K562 (cell line): ENCODE measurements at regions not wholly inside any gene's neighbourhood (a gene's known extent, or its start where the extent isn't known, plus 50 kb on each side); places are given as distances from the start of the nearest gene placed in this dataset.

Source experiments
- ATAC-seq: fragments of 200-7000 bp; cut with Tn5 transposase; 3 replicates; pipeline ENCODE4 v1.9.1; 2020; ENCODE audit warnings: moderate library complexity
- BruUV-seq: library from RNA; stranded (reverse); fragments of 400-500 nt; replicated peaks from 2 replicates; lab custom pipeline; 2021; lab: Mats Ljungman, UMichigan
- CTCF ChIA-PET: fragments of 300-600 bp; formaldehyde crosslinking; extraction: SDS; loops from one replicate; lab custom pipeline; 2021; ENCODE audit warnings: low intra/inter-chr PET ratio; lab: Yijun Ruan, JAX
- POLR2A ChIA-PET: fragments of 300-600, 350-650 bp; sonication (Branson Sonifier 250); formaldehyde crosslinking; extraction: SDS; loops from one replicate; lab custom pipeline; 2021; ENCODE audit warnings: antibody characterized with exemption, inconsistent platforms; lab: Yijun Ruan, JAX
- DNase-seq, 4 experiments: peaks; one replicate each; pipeline versions ENCODE4 v3.0.0 to v3.0.0-alpha.2; 2011 to 2018; ENCODE audit warnings: low spot score in 3 of 4, mixed read lengths in 3 of 4; ENCODE audit errors: extremely low read depth in 1 of 4
- FAIRE-seq: peaks from 2 replicates; lab custom pipeline; 2011; peaks lifted over from hg19 to GRCh38; lab: Jason Lieb, UNC
- H2AFZ ChIP-seq: 2 replicates; pipeline ENCODE4 v1.6.0; 2011; ENCODE audit warnings: low read depth, low read length, control low read depth, inconsistent platforms
- H3K27ac ChIP-seq: fragments of 200-600 bp; 3 replicates; pipeline ENCODE4 v1.8.0; 2011; ENCODE audit warnings: low read depth, mild to moderate bottlenecking, control low read depth, inconsistent platforms, low read length, moderate library complexity, mixed read lengths; ENCODE audit errors: extremely low read depth
- H3K27me3 ChIP-seq, 2 experiments: fragments of 300-600 bp in 1 of 2; 2 replicates in 1 of 2; 3 replicates in 1 of 2; pipeline versions ENCODE4 v1.6.0 to v1.8.0; 2011; ENCODE audit warnings: inconsistent platforms in 2 of 2, low read length in 2 of 2, mild to moderate bottlenecking in 1 of 2, mixed read lengths in 1 of 2, moderate library complexity in 1 of 2; ENCODE audit not compliant: control insufficient read depth in 2 of 2, insufficient read depth in 2 of 2
- H3K36me3 ChIP-seq: fragments of 300-600 bp; 3 replicates; pipeline ENCODE4 v1.8.0; 2011; ENCODE audit warnings: mild to moderate bottlenecking, low read length, inconsistent platforms; ENCODE audit not compliant: control insufficient read depth, insufficient read depth
- H3K4me1 ChIP-seq, 2 experiments: fragments of 200-600 bp in 1 of 2; replicated peaks in 1 of 2; 2 replicates in 1 of 2; 3 replicates in 1 of 2; pipeline versions ENCODE4 v1.5.1 to v1.8.0; 2011; ENCODE audit warnings: inconsistent platforms in 2 of 2, low read length in 2 of 2, mild to moderate bottlenecking in 1 of 2, mixed read lengths in 1 of 2, moderate library complexity in 1 of 2; ENCODE audit not compliant: control insufficient read depth in 2 of 2, insufficient read depth in 2 of 2
- H3K4me2 ChIP-seq: 2 replicates; pipeline ENCODE4 v1.6.1; 2011; ENCODE audit warnings: low read length, control low read depth, inconsistent platforms, mixed read lengths; ENCODE audit not compliant: insufficient read depth
- H3K4me3 ChIP-seq: fragments of 200-600 bp; sonication (generic), shearing (Covaris generic); 2 replicates; pipeline ENCODE4 v1.5.1; 2016; ENCODE audit warnings: control low read depth, inconsistent platforms
- H3K79me2 ChIP-seq: fragments of 200-600 bp; 3 replicates; pipeline ENCODE4 v1.8.0; 2011; ENCODE audit warnings: low read length, inconsistent platforms; ENCODE audit not compliant: control insufficient read depth, insufficient read depth
- H3K9ac ChIP-seq, 2 experiments: 2 replicates each; pipeline versions ENCODE4 v1.6.0 to v1.6.1; 2011; ENCODE audit warnings: low read depth in 2 of 2, low read length in 2 of 2, control low read depth in 1 of 2, inconsistent platforms in 1 of 2, mild to moderate bottlenecking in 1 of 2, mixed read lengths in 1 of 2; ENCODE audit not compliant: insufficient read depth in 1 of 2
- H3K9me1 ChIP-seq: one replicate; pipeline ENCODE4 v1.6.0; 2011; ENCODE audit warnings: inconsistent platforms, mild to moderate bottlenecking, low read length, moderate library complexity; ENCODE audit not compliant: control insufficient read depth, insufficient read depth
- H3K9me3 ChIP-seq: replicated peaks from 2 replicates; pipeline ENCODE4 v1.5.1; 2011; ENCODE audit warnings: low read depth, low read length, inconsistent platforms; ENCODE audit not compliant: control insufficient read depth, insufficient read depth
- H4K20me1 ChIP-seq: replicated peaks from 2 replicates; pipeline ENCODE4 v1.6.1; 2011; ENCODE audit warnings: low read length, inconsistent platforms, mixed read lengths; ENCODE audit not compliant: control insufficient read depth, insufficient read depth
- ATF1 ChIP-seq, 2 experiments: fragments of 450-650 bp in 1 of 2; IDR thresholded peaks; 2 replicates each; pipeline ENCODE4 v1.6.1; 2016; ENCODE audit warnings: missing compliant biosample characterization in 1 of 2, missing genetic modification characterization in 1 of 2
- CTCFL ChIP-seq: IDR thresholded peaks from 2 replicates; pipeline ENCODE4 v1.6.1; 2011; ENCODE audit warnings: borderline replicate concordance, low read depth, mild to moderate bottlenecking, moderate library complexity, low read length; ENCODE audit not compliant: insufficient read depth, poor library complexity, severe bottlenecking
- DDX20 ChIP-seq: fragments of 450-650 bp; IDR thresholded peaks from 2 replicates; pipeline ENCODE4 v1.6.1; 2016; ENCODE audit warnings: missing genetic modification characterization, low read depth, mild to moderate bottlenecking, missing compliant biosample characterization, moderate library complexity
- ETS1 ChIP-seq: conservative IDR thresholded peaks from 2 replicates; pipeline ENCODE4 v1.6.1; 2011; ENCODE audit warnings: low read depth, mild to moderate bottlenecking, low read length; ENCODE audit not compliant: control insufficient read depth
- JUN ChIP-seq, 2 experiments: sonication (generic) in 1 of 2; formaldehyde crosslinking in 1 of 2; IDR thresholded peaks; 2 replicates each; pipeline versions ENCODE4 v1.6.1 to v1.8.0; 2012 to 2022; ENCODE audit warnings: borderline replicate concordance in 2 of 2, mild to moderate bottlenecking in 2 of 2, improper control_type of control experiment in 1 of 2, low read depth in 1 of 2, low read length in 1 of 2, missing genetic modification reagents in 1 of 2
- KDM1A ChIP-seq, 2 experiments: fragments of 450-650 bp; IDR thresholded peaks; 2 replicates each; pipeline ENCODE4 v1.6.1; 2016; ENCODE audit warnings: mild to moderate bottlenecking in 2 of 2
- MAFG ChIP-seq: fragments of 450-650 bp; conservative IDR thresholded peaks from 2 replicates; pipeline ENCODE4 v1.6.1; 2016; ENCODE audit warnings: missing genetic modification characterization, missing compliant biosample characterization
- MLLT1 ChIP-seq, 2 experiments: fragments of 450-650 bp; IDR thresholded peaks; 2 replicates each; pipeline ENCODE4 v1.6.1; 2016
- NFIC ChIP-seq: fragments of 450-650 bp; IDR thresholded peaks from 2 replicates; pipeline ENCODE4 v1.6.1; 2017; ENCODE audit warnings: mild to moderate bottlenecking, inconsistent platforms
- ZC3H4 ChIP-seq: sonication (generic); formaldehyde crosslinking; IDR thresholded peaks from 2 replicates; pipeline ENCODE4 v1.9.0; 2021; ENCODE audit warnings: missing genetic modification reagents, borderline replicate concordance
- ZFP36 ChIP-seq: fragments of 150-350 bp; IDR thresholded peaks from 2 replicates; pipeline ENCODE4 v1.6.1; 2018; ENCODE audit warnings: low read length, low read depth; ENCODE audit not compliant: partially characterized antibody
- ZNF12 ChIP-seq: sonication (generic); formaldehyde crosslinking; IDR thresholded peaks from 2 replicates; pipeline ENCODE4 v1.4.0; 2020; ENCODE audit warnings: mild to moderate bottlenecking, missing genetic modification reagents
- WGBS: fragments of 100-300 bp; shearing (Covaris generic); methylation state at CpG from one replicate; pipeline ENCODE4 v1.1.6; 2016; ENCODE audit warnings: low coverage, mixed read lengths; ENCODE audit not compliant: insufficient coverage; ENCODE audit errors: missing lambda C conversion rate; 5-methylcytosine and 5-hydroxymethylcytosine counted together
- in situ Hi-C: fragments of 300-500 bp; cut with MboI; formaldehyde crosslinking; loops from 4 replicates; pipeline ENCODE4 v1.15.0; 2018; ENCODE audit warnings: inconsistent platforms, mixed read lengths
- intact Hi-C: fragments of 100-400 bp; cut with micrococcal nuclease; formaldehyde crosslinking; loops from 2 replicates; pipeline ENCODE4 v1.14.2; 2022

GRCh38 chr4:159778298-159778697, 675.4 kb downstream of the RAPGEF2 start:
- H3K27me3 ChIP-seq: no peaks in the 10 kb centered on the region
- no peaks in the 10 kb centered on the region for H3K9me3 ChIP-seq
- BruUV-seq: no TSS peak
- no peak for FAIRE-seq
- H2AFZ ChIP-seq: no peak overlapping the region
- no peak overlapping the region for H3K4me2 ChIP-seq
- no peak for TF ChIP-seq KDM1A (IDR thresholded peaks at IDR 0.05)
- TF ChIP-seq ZC3H4: no peak
- H3K36me3 ChIP-seq: no peaks in the 10 kb centered on the region
- no peak for DNase-seq
- in situ Hi-C loops (no loop called here), intact Hi-C loops (no loop called here)
- no peak overlapping the region for H3K4me3 ChIP-seq
- H3K4me1 ChIP-seq: no peaks in the 10 kb centered on the region
- no peak for ATAC-seq
- CTCF ChIA-PET: no interaction called here
- no peak overlapping the region for H3K9ac ChIP-seq
- POLR2A ChIA-PET: no interaction called here
- no peaks in the 10 kb centered on the region for H4K20me1 ChIP-seq
- H3K27ac ChIP-seq: no peak overlapping the region
- H3K9me1 ChIP-seq: no peaks in the 10 kb centered on the region
- H3K79me2 ChIP-seq: no peaks in the 10 kb centered on the region

GRCh38 chr4:159779716-159780115, 676.8 kb downstream of the RAPGEF2 start:
- intact Hi-C loops: no loop called here
- Histone ChIP-seq H4K20me1 (no peaks in the 10 kb centered on the region), H3K9me3 (no peaks in the 10 kb centered on the region), H3K79me2 (no peaks in the 10 kb centered on the region), H3K27me3 (no peaks in the 10 kb centered on the region), H3K4me3 (no peak overlapping the region), H3K4me1 (no peaks in the 10 kb centered on the region), H3K4me2 (no peak overlapping the region), H3K27ac (no peak overlapping the region), H3K9ac (no peak overlapping the region), H3K36me3 (no peaks in the 10 kb centered on the region), H2AFZ (no peak overlapping the region), H3K9me1 (no peaks in the 10 kb centered on the region)
- in situ Hi-C loops: no loop called here
- FAIRE-seq (no peak), DNase-seq (no peak), ATAC-seq (no peak)
- POLR2A ChIA-PET: no interaction called here
- 0% methylated on average over 1 of the region's 3 CpGs for WGBS
- CTCF ChIA-PET: no interaction called here
- TF ChIP-seq MLLT1 (IDR thresholded peaks at IDR 0.05) (no peak), CTCFL (no peak), JUN (IDR thresholded peaks at IDR 0.05; ENCODE audit: borderline replicate concordance, low read depth, low read length) (no peak), JUN (CRISPR knock-in tag; IDR thresholded peaks at IDR 0.05; ENCODE audit: borderline replicate concordance) (no peak), ZFP36 (no peak), ATF1 (CRISPR knock-in tag; IDR thresholded peaks at IDR 0.05) (no peak), ATF1 (tag; IDR thresholded peaks at IDR 0.05) (no peak), ETS1 (no peak), ZNF12 (CRISPR knock-in tag) (no peak), MAFG (tag) (no peak), DDX20 (no peak), NFIC (no peak)
- no TSS peak for BruUV-seq
